Umbilical cord (tissue), 1 donor: ENCODE measurements at regions not wholly inside any gene's neighbourhood (a gene's known extent, or its start where the extent isn't known, plus 50 kb on each side); places are given as distances from the start of the nearest gene placed in this dataset.

Experiments
- DNase-seq: peaks from one replicate; pipeline ENCODE4 v3.0.0-alpha.2; 2015; ENCODE audit warnings: low spot score

GRCh38 chr9:12640016-12640587, 53.1 kb upstream of the TYRP1 start:
- peak; percentile 76 for DNase-seq

- no peak for DNase-seq
Measured at GRCh38 chr9:12640866-12641636, 52.1 kb upstream of the TYRP1 start.
